WI38 (cell line): ENCODE measurements at regions not wholly inside any gene's neighbourhood (a gene's known extent, or its start where the extent isn't known, plus 50 kb on each side); places are given as distances from the start of the nearest gene placed in this dataset.

Source experiments
- H3K4me3 ChIP-seq: 2 replicates; pipeline ENCODE4 v1.5.1; 2011; ENCODE audit warnings: low read depth, mild to moderate bottlenecking, control low read depth, low read length
- TF ChIP-seq, protein P1 (sequence below): IDR thresholded peaks from 2 replicates; pipeline ENCODE4 v1.5.1; 2012; ENCODE audit warnings: low read depth, mild to moderate bottlenecking, control low read depth, low read length

DNA sequence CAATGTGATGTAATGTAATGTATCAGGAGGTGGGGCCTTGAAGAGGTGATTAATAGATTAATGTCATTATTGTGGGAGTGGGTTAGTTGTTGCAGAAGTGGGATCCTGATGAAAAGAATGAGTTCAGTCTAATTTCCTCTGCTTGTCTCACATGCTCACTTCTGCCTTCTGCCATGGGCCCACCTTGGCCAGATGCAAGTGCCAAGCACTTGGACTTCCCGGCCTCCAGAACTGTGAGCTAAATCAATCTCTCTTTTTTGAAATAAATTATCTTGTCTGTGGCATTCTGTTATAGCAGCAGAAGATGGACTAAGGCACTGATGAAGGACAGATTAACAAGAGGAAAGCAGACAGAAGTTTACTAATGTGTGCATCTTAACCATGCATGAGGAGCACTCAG lies 123.9 kb downstream of the ETS2 start:
- TF ChIP-seq, protein P1, sequence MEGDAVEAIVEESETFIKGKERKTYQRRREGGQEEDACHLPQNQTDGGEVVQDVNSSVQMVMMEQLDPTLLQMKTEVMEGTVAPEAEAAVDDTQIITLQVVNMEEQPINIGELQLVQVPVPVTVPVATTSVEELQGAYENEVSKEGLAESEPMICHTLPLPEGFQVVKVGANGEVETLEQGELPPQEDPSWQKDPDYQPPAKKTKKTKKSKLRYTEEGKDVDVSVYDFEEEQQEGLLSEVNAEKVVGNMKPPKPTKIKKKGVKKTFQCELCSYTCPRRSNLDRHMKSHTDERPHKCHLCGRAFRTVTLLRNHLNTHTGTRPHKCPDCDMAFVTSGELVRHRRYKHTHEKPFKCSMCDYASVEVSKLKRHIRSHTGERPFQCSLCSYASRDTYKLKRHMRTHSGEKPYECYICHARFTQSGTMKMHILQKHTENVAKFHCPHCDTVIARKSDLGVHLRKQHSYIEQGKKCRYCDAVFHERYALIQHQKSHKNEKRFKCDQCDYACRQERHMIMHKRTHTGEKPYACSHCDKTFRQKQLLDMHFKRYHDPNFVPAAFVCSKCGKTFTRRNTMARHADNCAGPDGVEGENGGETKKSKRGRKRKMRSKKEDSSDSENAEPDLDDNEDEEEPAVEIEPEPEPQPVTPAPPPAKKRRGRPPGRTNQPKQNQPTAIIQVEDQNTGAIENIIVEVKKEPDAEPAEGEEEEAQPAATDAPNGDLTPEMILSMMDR: no peak
- H3K4me3 ChIP-seq: no peak overlapping the region

DNA sequence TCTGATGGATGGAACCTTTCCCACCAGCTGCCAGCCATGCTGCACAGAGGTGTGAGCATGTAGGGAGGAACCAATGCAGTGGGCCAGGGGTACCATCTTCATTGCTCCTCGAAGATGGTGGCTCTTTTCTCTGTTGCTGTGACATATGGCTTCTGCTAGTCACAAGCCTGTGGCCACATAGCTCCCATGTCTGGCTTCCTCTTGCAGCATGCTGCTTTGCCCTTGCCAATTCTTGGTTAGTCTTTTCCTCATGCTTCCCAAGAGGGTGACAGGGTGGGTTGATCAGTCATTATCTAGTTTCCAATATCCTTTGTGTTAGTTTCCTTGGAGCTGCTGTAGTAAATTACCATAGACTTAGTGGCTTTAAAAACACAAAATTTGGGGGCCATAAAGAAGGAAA lies 123.4 kb downstream of the ETS2 start:
- H3K4me3 ChIP-seq: no peak overlapping the region
- TF ChIP-seq, protein P1: no peak

DNA sequence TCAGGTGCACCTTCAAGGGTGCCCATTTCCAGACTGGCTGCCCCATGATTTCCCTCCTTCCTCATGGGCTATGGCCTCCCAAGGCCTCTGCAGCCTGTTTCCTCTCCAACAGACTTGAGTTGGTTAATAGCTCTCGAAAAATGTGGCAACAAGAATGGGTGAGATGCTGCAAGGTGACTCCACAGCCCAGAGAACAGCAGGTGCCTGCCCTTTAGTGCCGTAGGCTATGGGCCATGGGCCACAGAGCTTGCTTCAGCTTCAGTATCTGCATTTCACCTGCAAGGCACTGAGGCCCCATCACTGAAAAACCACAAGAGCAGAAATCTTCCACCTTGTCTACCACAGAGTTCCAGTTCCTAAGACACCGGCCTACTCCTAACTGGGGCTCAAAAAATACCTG lies 122.0 kb downstream of the ETS2 start:
- no peak overlapping the region for H3K4me3 ChIP-seq
- TF ChIP-seq, protein P1: no peak

DNA sequence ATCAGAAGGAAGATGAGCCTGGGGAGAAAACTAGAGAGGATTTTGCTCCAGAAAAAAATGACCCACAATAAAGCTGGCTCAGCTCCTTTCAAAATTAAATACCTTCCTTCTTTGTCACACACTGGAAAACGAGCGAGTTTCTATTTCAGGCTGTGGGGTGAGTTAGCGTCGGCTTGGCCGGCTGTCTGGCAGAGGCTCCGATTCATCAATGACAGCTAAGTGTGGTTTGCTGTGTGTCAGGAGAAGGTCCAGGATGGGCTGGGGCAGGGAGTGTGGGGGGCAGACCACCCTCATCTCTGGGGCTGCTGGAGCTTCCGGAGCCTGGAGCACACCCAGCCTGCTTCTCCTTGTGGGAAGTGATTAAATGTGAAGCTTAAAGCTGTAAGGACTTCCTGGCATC lies 120.2 kb downstream of the ETS2 start:
- peak overlapping the region; percentile 40 for H3K4me3 ChIP-seq
- TF ChIP-seq, protein P1: no peak

DNA sequence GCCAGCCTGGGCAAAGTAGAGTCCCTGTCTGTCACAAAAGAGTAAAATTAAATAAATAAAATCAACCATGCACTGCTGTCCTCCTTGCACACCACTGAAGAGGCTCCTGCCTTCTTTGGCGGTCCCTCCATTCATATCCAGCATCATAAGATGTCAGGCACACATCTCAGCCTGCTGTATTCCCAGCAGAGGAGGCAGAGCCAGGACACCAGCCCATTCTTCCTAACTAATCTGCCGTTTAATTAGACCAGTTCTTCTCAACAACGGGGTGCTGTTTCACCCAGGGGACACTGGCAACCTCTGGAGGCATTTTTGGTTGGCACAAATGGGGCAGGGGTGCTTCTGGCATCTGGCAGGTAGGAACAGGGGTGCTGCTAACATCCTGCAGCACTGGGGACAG lies 119.7 kb downstream of the ETS2 start:
- H3K4me3 ChIP-seq: peak overlapping the region; percentile 40
- TF ChIP-seq, protein P1: no peak

DNA sequence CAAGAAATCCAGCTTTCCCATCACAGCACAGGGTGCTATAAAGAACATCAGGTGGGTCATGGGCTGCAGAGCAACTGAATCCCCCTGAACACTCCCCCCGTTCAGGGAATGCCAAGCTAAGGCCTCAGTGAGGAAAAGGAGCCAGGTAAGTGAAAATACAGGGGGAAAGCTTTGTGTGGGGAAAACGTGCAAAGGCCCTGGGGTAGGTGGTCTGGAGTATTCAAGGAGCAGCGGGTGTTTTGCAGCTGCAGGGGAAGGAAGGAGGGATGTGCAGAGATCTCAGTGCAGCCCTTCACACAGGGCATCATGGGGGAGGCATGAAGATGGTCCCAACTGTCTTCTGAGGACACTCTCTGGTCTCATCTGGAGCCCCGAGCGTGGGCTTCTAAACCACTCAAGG lies 119.2 kb downstream of the ETS2 start:
- TF ChIP-seq, protein P1: no peak
- no peak overlapping the region for H3K4me3 ChIP-seq

DNA sequence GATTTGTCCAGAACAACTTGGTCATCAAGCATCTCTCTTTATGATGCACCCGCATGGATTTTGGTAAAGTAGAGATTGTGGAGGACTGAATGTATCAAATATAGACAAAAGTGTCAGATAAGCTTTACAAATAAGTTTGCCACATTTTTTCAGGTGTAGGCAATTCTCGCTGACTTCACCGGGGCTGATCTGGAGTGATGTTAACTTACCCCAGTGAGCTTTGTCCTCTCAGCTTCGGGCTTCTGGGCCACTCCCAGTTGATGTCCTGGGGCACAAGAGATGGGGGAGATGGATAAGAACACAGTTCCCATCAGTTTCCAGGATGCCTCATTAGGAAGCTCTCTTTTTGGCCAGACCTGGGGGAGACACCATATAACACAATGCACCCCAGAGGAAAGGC lies 117.7 kb downstream of the ETS2 start:
- H3K4me3 ChIP-seq: no peak overlapping the region
- TF ChIP-seq, protein P1: no peak
